K562 (cell line): ENCODE measurements at regions not wholly inside any gene's neighbourhood (a gene's known extent, or its start where the extent isn't known, plus 50 kb on each side); places are given as distances from the start of the nearest gene placed in this dataset.
A peak's percentile ranks its signal among the peaks of the same experiment; 100 is the strongest.

Source experiments
- BDP1 ChIP-seq: IDR thresholded peaks from 3 replicates; pipeline ENCODE4 v1.6.1; 2011; ENCODE audit not compliant: insufficient read length, insufficient read depth
- CBX2 ChIP-seq: fragments of 200-600 bp; sonication (generic); IDR thresholded peaks from one replicate; pipeline ENCODE4 v1.6.1; 2012; ENCODE audit warnings: mild to moderate bottlenecking, low read length, inconsistent platforms; ENCODE audit not compliant: insufficient read depth, poor library complexity, severe bottlenecking
- CTCF ChIP-seq, 3 experiments: IDR thresholded peaks in 2 of 3; conservative IDR thresholded peaks in 1 of 3; 2 replicates each; pipeline ENCODE4 v1.5.1; 2011 to 2012; ENCODE audit warnings: low read length in 3 of 3, mild to moderate bottlenecking in 3 of 3, control low read depth in 2 of 3, improper control_type of control experiment in 1 of 3, inconsistent platforms in 1 of 3, low read depth in 1 of 3, mixed read lengths in 1 of 3, moderate library complexity in 1 of 3; ENCODE audit not compliant: insufficient read depth in 2 of 3
- CTCFL ChIP-seq: IDR thresholded peaks from 2 replicates; pipeline ENCODE4 v1.6.1; 2011; ENCODE audit warnings: borderline replicate concordance, low read depth, mild to moderate bottlenecking, moderate library complexity, low read length; ENCODE audit not compliant: insufficient read depth, poor library complexity, severe bottlenecking
- E2F1 ChIP-seq: sonication (generic); formaldehyde crosslinking; IDR thresholded peaks from 2 replicates; pipeline ENCODE4 v1.8.1; 2023; ENCODE audit warnings: mild to moderate bottlenecking, missing genetic modification reagents, moderate library complexity
- FOXA1 ChIP-seq: fragments of 450-650 bp; IDR thresholded peaks from 2 replicates; pipeline ENCODE4 v1.6.1; 2016; ENCODE audit warnings: mild to moderate bottlenecking, borderline replicate concordance
- HES1 ChIP-seq: fragments of 450-650 bp; IDR thresholded peaks from 2 replicates; pipeline ENCODE4 v1.6.1; 2016; ENCODE audit warnings: low read depth, mild to moderate bottlenecking, moderate library complexity
- HNRNPL ChIP-seq: fragments of 200-400 bp; formaldehyde crosslinking; IDR thresholded peaks from 2 replicates; pipeline ENCODE4 v1.6.1; 2017; ENCODE audit warnings: low read depth, mild to moderate bottlenecking, low read length
- MEIS2 ChIP-seq: fragments of 450-650 bp; IDR thresholded peaks from 2 replicates; pipeline ENCODE4 v1.6.1; 2014; ENCODE audit warnings: mild to moderate bottlenecking; ENCODE audit not compliant: partially characterized antibody
- POLR3G ChIP-seq: IDR thresholded peaks from 2 replicates; pipeline ENCODE4 v1.6.1; 2011; ENCODE audit not compliant: insufficient read length, insufficient replicate concordance; ENCODE audit errors: extremely low read depth
- STAG1 ChIP-seq: sonication (generic); formaldehyde crosslinking; IDR thresholded peaks from 2 replicates; pipeline ENCODE4 v1.5.0; 2020; ENCODE audit warnings: missing genetic modification reagents, borderline replicate concordance
- TCF15 ChIP-seq: fragments of 250-450 bp; sonication (Bioruptor Pico); IDR thresholded peaks from 2 replicates; pipeline ENCODE4 v1.8.0; 2022; ENCODE audit warnings: moderate library complexity, mild to moderate bottlenecking, inconsistent platforms
- ZBTB1 ChIP-seq: sonication (generic); formaldehyde crosslinking; IDR thresholded peaks from 2 replicates; pipeline ENCODE4 v1.8.1; 2023; ENCODE audit warnings: missing genetic modification reagents, low read depth, mild to moderate bottlenecking, borderline replicate concordance
- ZFP91 ChIP-seq: sonication (generic); formaldehyde crosslinking; IDR thresholded peaks from 2 replicates; pipeline ENCODE4 v1.8.0; 2022; ENCODE audit warnings: mild to moderate bottlenecking, missing genetic modification reagents
- ZNF274 ChIP-seq: IDR thresholded peaks from 2 replicates; pipeline ENCODE4 v1.6.1; 2011; ENCODE audit warnings: low read depth, mild to moderate bottlenecking, low read length, moderate library complexity, borderline replicate concordance
- ZNF655 ChIP-seq: fragments of 250-450 bp; sonication (Bioruptor Pico); IDR thresholded peaks from 2 replicates; pipeline ENCODE4 v1.5.0; 2021
- ZNF778 ChIP-seq: fragments of 450-650 bp; formaldehyde crosslinking; IDR thresholded peaks from 2 replicates; pipeline ENCODE4 v1.4.0; 2020; ENCODE audit warnings: mild to moderate bottlenecking, moderate library complexity

- TF ChIP-seq ZFP91 (no peak), HNRNPL (peak; percentile 80), CTCFL (no peak), TCF15 (CRISPR knock-in tag) (no peak), CBX2 (no peak), MEIS2 (peak; percentile 13), ZNF655 (CRISPR knock-in tag) (no peak), ZNF778 (CRISPR knock-in tag) (no peak), ZNF274 (no peak; the same call in 1 of the 2 replicates), FOXA1 (no peak), STAG1 (CRISPR knock-in tag) (no peak), E2F1 (CRISPR knock-in tag) (no peak; the same call in 1 of the 2 replicates), ZBTB1 (CRISPR knock-in tag) (no peak), HES1 (0 out of 2 replicates have a peak, but pooled peaks have one; percentile 51), BDP1 (no peak), POLR3G (no peak), CTCF (IDR thresholded peaks at IDR 0.05 in 2 of 3, conservative IDR thresholded peaks at IDR 0.05 in 1 of 3; ENCODE audit: insufficient read depth in 2 of 3, low read depth in 1 of 3, low read length in 3 of 3) (no peak)
These were observed 74.8 kb upstream of the BCOR start (continued) for GRCh38 chrX:40172401-40173142.
